CD4-positive, CD25-positive, alpha-beta regulatory T cell (primary cell): ENCODE measurements at regions not wholly inside any gene's neighbourhood (a gene's known extent, or its start where the extent isn't known, plus 50 kb on each side); places are given as distances from the start of the nearest gene placed in this dataset.

Experiments used
- ATAC-seq, 2 donors: fragments of 150-1000 bp; cut with Tn5 transposase; one replicate each; pipeline ENCODE4 v1.10.0; 2021; ENCODE audit warnings: low read depth in 2 of 2, moderate number of reproducible peaks in 2 of 2, moderate library complexity in 1 of 2
- DNase-seq, 3 donors: peaks; one replicate each; pipeline versions ENCODE4 v3.0.0 to v3.0.0-alpha.2; 2012 to 2022; ENCODE audit warnings: mixed read lengths in 1 of 3
- H3K27ac ChIP-seq: one replicate; pipeline ENCODE4 v1.7.0; 2013; ENCODE audit warnings: mild to moderate bottlenecking, low read length; ENCODE audit not compliant: insufficient read depth, poor library complexity, severe bottlenecking
- H3K27me3 ChIP-seq: one replicate; pipeline ENCODE4 v1.7.0; 2013; ENCODE audit warnings: low read length; ENCODE audit not compliant: control insufficient read depth, insufficient read depth
- H3K36me3 ChIP-seq: one replicate; pipeline ENCODE4 v1.7.0; 2013; ENCODE audit warnings: mild to moderate bottlenecking, low read length, moderate library complexity; ENCODE audit not compliant: control insufficient read depth, insufficient read depth
- H3K4me1 ChIP-seq: 2 replicates; pipeline ENCODE4 v1.7.0; 2013; ENCODE audit warnings: mild to moderate bottlenecking, low read length; ENCODE audit not compliant: insufficient read depth, control insufficient read depth, poor library complexity, severe bottlenecking
- H3K4me3 ChIP-seq: one replicate; pipeline ENCODE4 v1.7.0; 2013; ENCODE audit warnings: low read depth, mild to moderate bottlenecking, low read length, moderate library complexity
- H3K9me3 ChIP-seq, 2 experiments: 1 replicate in 1 of 2; 2 replicates in 1 of 2; pipeline ENCODE4 v1.7.0; 2013; ENCODE audit warnings: low read length in 2 of 2, mild to moderate bottlenecking in 1 of 2, moderate library complexity in 1 of 2; ENCODE audit not compliant: control insufficient read depth in 2 of 2
- H3K27ac Mint-ChIP-seq, 3 donors: one replicate each; pipeline ENCODE4 v1.8.0; 2020 to 2022; ENCODE audit warnings: mild to moderate bottlenecking in 3 of 3, mixed read lengths in 3 of 3, moderate library complexity in 2 of 3
- H3K27me3 Mint-ChIP-seq: one replicate; pipeline ENCODE4 v1.8.0; 2022; ENCODE audit warnings: mild to moderate bottlenecking, mixed read lengths
- H3K36me3 Mint-ChIP-seq: one replicate; pipeline ENCODE4 v1.8.0; 2020; ENCODE audit warnings: mixed read lengths
- H3K4me1 Mint-ChIP-seq, 4 donors: one replicate each; pipeline ENCODE4 v1.8.0; 2020 to 2022; ENCODE audit warnings: mixed read lengths in 4 of 4, mild to moderate bottlenecking in 1 of 4
- H3K4me3 Mint-ChIP-seq, 4 donors: one replicate each; pipeline ENCODE4 v1.8.0; 2020 to 2022; ENCODE audit warnings: mild to moderate bottlenecking in 4 of 4, mixed read lengths in 4 of 4, moderate library complexity in 3 of 4
- H3K9me3 Mint-ChIP-seq, 7 donors: one replicate each; pipeline ENCODE4 v1.8.0; 2020 to 2022; ENCODE audit warnings: mixed read lengths in 7 of 7, mild to moderate bottlenecking in 3 of 7, moderate library complexity in 2 of 7

DNA sequence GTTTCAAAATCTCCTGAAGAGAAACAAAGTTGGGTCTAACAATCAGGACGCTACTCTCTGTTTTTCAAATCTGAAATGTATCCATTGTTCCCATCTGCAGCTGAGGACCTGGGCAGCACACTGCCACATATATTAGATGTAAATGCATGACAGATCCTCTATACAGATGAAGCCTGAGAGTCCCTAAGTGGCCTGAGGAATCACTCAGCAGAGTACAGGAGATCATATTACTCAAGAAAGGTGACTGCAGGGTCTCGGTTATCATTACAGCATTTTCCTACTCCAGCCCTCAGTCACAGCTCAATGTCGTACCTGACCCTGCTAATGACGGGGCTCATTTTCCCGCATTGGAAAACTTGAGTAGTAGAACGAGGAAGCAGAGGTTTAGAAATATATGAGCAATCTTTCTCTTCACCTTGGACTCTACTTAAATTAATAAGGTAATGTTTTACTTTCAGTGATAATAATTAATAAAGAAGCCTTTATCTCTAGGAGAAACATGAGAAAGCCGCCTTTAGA, 256.2 kb upstream of the IRAK1BP1 start:
- no peak overlapping the region for H3K27ac ChIP-seq
- H3K4me3 ChIP-seq = no peak overlapping the region
- DNase-seq = no peak
- Mint-ChIP-seq H3K36me3 (no peaks in the 10 kb centered on the region), H3K9me3 (peaks cover 0 to 2% (median 0%) of the 10 kb centered on the region in 7 donors), H3K4me3 (no peak overlapping the region), H3K4me1 (no peaks in the 10 kb centered on the region), H3K27me3 (no peaks in the 10 kb centered on the region), H3K27ac (no peak overlapping the region)
- no peaks in the 10 kb centered on the region for H3K4me1 ChIP-seq
- no peaks in the 10 kb centered on the region for H3K36me3 ChIP-seq
- H3K9me3 ChIP-seq = no peaks in the 10 kb centered on the region
- ATAC-seq = no peak
- H3K27me3 ChIP-seq = no peaks in the 10 kb centered on the region

DNA sequence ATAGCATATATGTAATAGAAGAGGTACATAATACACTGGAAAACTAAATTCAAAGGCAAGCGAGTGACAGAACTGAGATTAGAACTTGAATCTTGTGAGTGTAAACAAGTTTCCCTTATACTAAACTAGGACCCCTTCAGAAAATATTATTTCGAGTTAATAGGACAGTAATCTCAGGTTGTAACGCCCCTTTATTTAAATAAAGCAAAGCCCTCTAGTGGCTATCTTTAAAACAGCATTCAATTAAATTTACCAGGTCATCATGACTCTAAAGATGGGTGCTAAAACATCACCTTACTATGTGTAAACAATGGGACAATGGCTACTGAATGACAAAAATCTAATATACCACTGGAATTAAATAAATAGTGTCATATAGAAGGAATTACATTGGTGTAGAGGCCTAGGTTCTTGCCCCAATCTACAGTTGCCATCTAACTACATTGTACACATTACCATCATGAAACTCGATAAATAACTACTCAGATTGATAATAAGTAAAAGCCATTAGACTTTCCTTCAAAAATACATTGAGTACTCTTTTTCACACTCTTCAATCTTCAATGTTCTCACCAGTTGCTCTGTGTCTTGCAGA, 255.4 kb upstream of the IRAK1BP1 start:
- Histone ChIP-seq H3K27ac (no peak overlapping the region), H3K36me3 (no peaks in the 10 kb centered on the region), H3K27me3 (no peaks in the 10 kb centered on the region), H3K9me3 (no peaks in the 10 kb centered on the region), H3K4me1 (no peaks in the 10 kb centered on the region), H3K4me3 (no peak overlapping the region)
- Mint-ChIP-seq H3K36me3 (no peaks in the 10 kb centered on the region), H3K27me3 (no peaks in the 10 kb centered on the region), H3K9me3 (peaks cover 0 to 2% (median 0%) of the 10 kb centered on the region in 7 donors), H3K27ac (no peak overlapping the region), H3K4me1 (no peaks in the 10 kb centered on the region), H3K4me3 (no peak overlapping the region)
- DNase-seq (peak in 1 of 3 donors; percentile 5), ATAC-seq (no peak)

DNA sequence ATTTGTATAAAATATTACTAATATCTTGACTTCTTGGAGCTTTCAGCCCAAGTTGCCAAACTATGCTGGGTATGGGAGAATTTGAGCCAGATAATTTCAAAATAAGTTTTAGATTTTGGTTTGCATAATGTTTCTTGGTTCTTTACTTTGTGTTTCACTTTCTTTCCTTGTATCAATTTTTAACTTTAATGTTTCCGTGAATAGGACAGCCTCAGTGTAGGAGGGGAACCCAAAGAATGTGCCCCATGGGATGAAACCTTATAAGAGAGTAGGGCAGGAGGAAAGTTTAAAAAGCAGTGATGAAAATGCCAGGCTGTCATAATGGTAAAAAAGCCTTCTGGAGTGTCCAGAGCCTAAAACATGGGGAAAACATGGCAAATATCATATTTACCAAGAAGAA, 252.4 kb upstream of the IRAK1BP1 start:
- Mint-ChIP-seq H3K27me3 (no peaks in the 10 kb centered on the region), H3K9me3 (peaks cover 0 to 2% (median 0%) of the 10 kb centered on the region in 7 donors), H3K4me3 (no peak overlapping the region), H3K4me1 (no peaks in the 10 kb centered on the region), H3K27ac (no peak overlapping the region), H3K36me3 (no peaks in the 10 kb centered on the region)
- Histone ChIP-seq H3K27me3 (no peaks in the 10 kb centered on the region), H3K27ac (no peak overlapping the region), H3K36me3 (no peaks in the 10 kb centered on the region), H3K4me1 (no peaks in the 10 kb centered on the region), H3K9me3 (no peaks in the 10 kb centered on the region), H3K4me3 (no peak overlapping the region)
- no peak for ATAC-seq
- DNase-seq = no peak

DNA sequence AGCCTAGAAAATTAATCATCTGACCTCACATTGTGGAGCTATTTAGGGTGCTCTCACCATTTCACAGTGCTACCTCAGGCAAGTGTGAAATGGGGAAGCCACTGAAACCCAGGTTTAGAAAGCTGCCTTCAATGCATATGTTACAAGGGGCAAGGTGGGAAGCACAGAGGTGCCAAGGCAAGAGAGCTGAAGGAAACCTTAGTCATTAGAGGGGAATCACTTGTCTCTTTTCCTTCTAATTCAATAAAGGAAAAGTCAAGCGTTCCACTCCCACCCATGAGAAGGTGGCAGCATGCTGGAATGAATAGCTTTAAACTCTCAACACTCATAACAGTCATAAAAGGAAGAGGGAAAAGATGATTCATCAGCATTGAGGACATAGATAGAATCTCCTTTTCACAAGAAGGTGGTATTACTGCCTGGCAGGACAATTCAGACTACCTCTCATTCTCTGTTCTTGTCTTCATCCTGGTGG, 251.9 kb upstream of the IRAK1BP1 start:
- no peak for ATAC-seq
- H3K36me3 ChIP-seq = no peaks in the 10 kb centered on the region
- H3K27ac ChIP-seq = no peak overlapping the region
- H3K27me3 ChIP-seq = no peaks in the 10 kb centered on the region
- Mint-ChIP-seq H3K27ac (no peak overlapping the region), H3K9me3 (peaks cover 0 to 2% (median 0%) of the 10 kb centered on the region in 7 donors), H3K4me3 (no peak overlapping the region), H3K36me3 (no peaks in the 10 kb centered on the region), H3K27me3 (no peaks in the 10 kb centered on the region), H3K4me1 (no peaks in the 10 kb centered on the region)
- no peak for DNase-seq
- no peaks in the 10 kb centered on the region for H3K4me1 ChIP-seq
- H3K9me3 ChIP-seq = no peaks in the 10 kb centered on the region
- H3K4me3 ChIP-seq = no peak overlapping the region

DNA sequence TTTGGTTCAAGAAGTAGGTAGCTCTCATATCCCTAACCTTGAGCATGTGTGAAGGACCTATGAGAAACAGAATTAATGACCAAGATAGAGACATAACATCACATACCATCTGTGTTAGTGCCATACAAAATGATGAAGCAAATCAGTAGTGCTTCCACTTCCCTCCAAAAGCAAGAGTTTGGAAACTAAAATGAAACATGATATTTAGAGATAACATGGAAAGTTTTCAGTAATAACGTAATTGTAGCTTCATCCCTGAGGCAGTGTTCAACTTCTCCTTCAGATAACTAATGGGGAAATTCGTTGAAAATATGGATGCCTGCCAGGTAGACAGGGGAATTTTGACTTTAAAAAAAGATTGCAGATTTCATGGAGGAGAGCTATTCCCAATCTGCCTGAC, 248.4 kb upstream of the IRAK1BP1 start:
- Mint-ChIP-seq H3K27me3 (no peaks in the 10 kb centered on the region), H3K4me1 (no peaks in the 10 kb centered on the region), H3K36me3 (no peaks in the 10 kb centered on the region), H3K4me3 (no peak overlapping the region), H3K27ac (peak overlapping the region in 1 of 3 donors; percentile 18), H3K9me3 (peaks cover 0 to 2% (median 0%) of the 10 kb centered on the region in 7 donors)
- Histone ChIP-seq H3K4me3 (no peak overlapping the region), H3K9me3 (no peaks in the 10 kb centered on the region), H3K4me1 (no peaks in the 10 kb centered on the region), H3K27ac (no peak overlapping the region), H3K27me3 (no peaks in the 10 kb centered on the region), H3K36me3 (no peaks in the 10 kb centered on the region)
- DNase-seq (no peak), ATAC-seq (no peak)

DNA sequence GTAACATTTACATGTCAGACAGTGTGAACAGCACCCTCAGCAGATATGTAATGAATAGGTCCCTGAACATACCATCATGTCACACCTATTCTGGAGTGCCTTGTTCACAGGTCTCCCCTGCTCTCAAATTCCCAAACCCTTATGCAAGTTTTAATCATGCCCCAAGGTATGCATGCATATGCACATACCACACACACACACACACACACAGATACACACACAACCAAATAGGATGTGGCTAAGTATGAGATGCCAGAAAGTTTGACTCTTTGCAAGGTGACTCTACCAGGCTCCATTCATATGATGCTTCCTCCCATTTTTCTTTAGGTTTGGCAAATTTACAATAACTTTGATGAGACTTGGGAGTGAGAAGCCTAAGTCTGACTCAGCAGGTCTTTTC, 243.8 kb upstream of the IRAK1BP1 start:
- no peaks in the 10 kb centered on the region for H3K27me3 ChIP-seq
- no peaks in the 10 kb centered on the region for H3K4me1 Mint-ChIP-seq
- peaks cover 0 to 2% (median 0%) of the 10 kb centered on the region in 7 donors for H3K9me3 Mint-ChIP-seq
- no peak for DNase-seq
- no peak overlapping the region for H3K4me3 ChIP-seq
- H3K36me3 ChIP-seq = no peaks in the 10 kb centered on the region
- no peaks in the 10 kb centered on the region for H3K9me3 ChIP-seq
- H3K27ac Mint-ChIP-seq = no peak overlapping the region
- no peak overlapping the region for H3K27ac ChIP-seq
- ATAC-seq = no peak
- H3K4me1 ChIP-seq = no peaks in the 10 kb centered on the region
- H3K4me3 Mint-ChIP-seq = no peak overlapping the region
- H3K27me3 Mint-ChIP-seq = peaks cover 3% of the 10 kb centered on the region
- no peaks in the 10 kb centered on the region for H3K36me3 Mint-ChIP-seq

DNA sequence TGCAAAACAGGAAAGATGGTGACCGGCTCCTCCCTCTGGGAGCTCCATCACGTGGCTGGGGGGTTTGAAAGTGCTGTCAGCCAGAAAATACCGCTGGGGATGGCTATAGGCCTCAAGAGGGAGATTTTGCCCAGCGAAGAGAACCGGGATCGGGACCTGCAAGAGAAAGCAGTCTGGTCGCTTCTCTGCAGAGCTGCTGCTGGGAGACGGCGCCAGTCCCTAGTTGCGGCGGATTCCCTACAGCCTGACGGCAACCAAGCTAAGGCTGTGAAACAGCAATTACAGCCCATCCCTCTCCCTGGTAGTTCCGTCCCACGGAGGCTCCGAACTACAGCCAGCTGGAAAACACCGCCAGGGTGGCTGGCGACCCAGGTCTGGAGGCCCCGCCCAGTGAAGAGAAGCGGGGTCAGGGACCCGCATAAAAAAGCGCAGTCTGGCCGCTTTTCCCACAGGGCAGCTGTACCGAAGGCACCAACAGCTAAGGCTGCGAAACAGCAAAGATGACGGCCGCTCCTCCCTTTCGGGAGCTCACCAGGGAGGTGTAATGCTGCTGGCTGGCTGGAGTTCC, 238.1 kb upstream of the IRAK1BP1 start:
- Mint-ChIP-seq H3K27ac (no peak overlapping the region), H3K4me1 (no peaks in the 10 kb centered on the region)

DNA sequence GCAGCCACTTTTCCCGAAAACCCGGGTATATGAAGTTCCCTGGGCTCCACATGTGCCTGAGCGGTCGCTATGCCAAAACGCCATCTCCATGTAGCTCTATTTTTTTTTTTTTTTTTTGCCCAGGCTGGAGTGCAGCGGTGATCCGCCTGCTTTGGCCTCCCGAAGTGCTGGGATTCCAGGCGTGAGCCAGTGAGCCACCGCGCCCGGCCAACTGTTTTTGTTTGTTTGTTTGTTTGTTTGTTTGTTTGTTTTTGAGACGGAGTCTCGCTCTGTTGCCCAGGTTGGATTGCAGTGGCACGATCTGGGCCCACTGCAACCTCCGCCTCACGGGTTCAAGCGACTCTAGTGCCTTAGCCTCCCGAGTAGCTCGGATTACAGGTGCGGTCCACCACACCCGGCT, 237.5 kb upstream of the IRAK1BP1 start:
- H3K27ac Mint-ChIP-seq = no peak overlapping the region
- Histone ChIP-seq H3K4me3 (no peak overlapping the region), H3K36me3 (no peaks in the 10 kb centered on the region), H3K9me3 (no peaks in the 10 kb centered on the region), H3K4me1 (no peaks in the 10 kb centered on the region), H3K27ac (no peak overlapping the region), H3K27me3 (no peaks in the 10 kb centered on the region)
- ATAC-seq (no peak), DNase-seq (no peak)
- peaks cover 10% of the 10 kb centered on the region for H3K27me3 Mint-ChIP-seq
- H3K9me3 Mint-ChIP-seq = peaks cover 0 to 2% (median 0%) of the 10 kb centered on the region in 7 donors
- no peaks in the 10 kb centered on the region for H3K36me3 Mint-ChIP-seq
- no peak overlapping the region for H3K4me3 Mint-ChIP-seq
- no peaks in the 10 kb centered on the region for H3K4me1 Mint-ChIP-seq

More for the DNA sequence above, 238.1 kb upstream of the IRAK1BP1 start:
- ATAC-seq (no peak), DNase-seq (no peak)
- Histone ChIP-seq H3K4me1 (no peaks in the 10 kb centered on the region), H3K27me3 (no peaks in the 10 kb centered on the region), H3K9me3 (no peaks in the 10 kb centered on the region), H3K27ac (no peak overlapping the region), H3K36me3 (no peaks in the 10 kb centered on the region), H3K4me3 (no peak overlapping the region)
- H3K4me3 Mint-ChIP-seq = no peak overlapping the region
- H3K36me3 Mint-ChIP-seq = no peaks in the 10 kb centered on the region
- H3K27me3 Mint-ChIP-seq = peaks cover 10% of the 10 kb centered on the region
- peaks cover 0 to 2% (median 0%) of the 10 kb centered on the region in 7 donors for H3K9me3 Mint-ChIP-seq
